SK-N-SH (cell line): ENCODE measurements at regions not wholly inside any gene's neighbourhood (a gene's known extent, or its start where the extent isn't known, plus 50 kb on each side); places are given as distances from the start of the nearest gene placed in this dataset.

Experiments used
- CTCF ChIA-PET: fragments of 300-600, 350-600 bp; formaldehyde crosslinking; extraction: SDS; loops from one replicate; lab custom pipeline; 2021; lab: Yijun Ruan, JAX
- POLR2A ChIA-PET: fragments of 350-600 bp; sonication (Branson Sonifier 250); formaldehyde crosslinking; extraction: SDS; loops from one replicate; lab custom pipeline; 2020; ENCODE audit warnings: antibody characterized with exemption, inconsistent platforms; lab: Yijun Ruan, JAX
- DNase-seq: peaks from one replicate; pipeline ENCODE4 v3.0.0; 2012
- H2AFZ ChIP-seq: fragments of 200-600 bp; sonication (generic); 2 replicates; pipeline ENCODE4 v1.8.1; 2016; ENCODE audit warnings: antibody characterized with exemption, mild to moderate bottlenecking, low read depth
- H3F3A ChIP-seq: fragments of 200-600 bp; sonication (generic); replicated peaks from 2 replicates; pipeline ENCODE3; 2016; ENCODE audit warnings: antibody characterized with exemption, mild to moderate bottlenecking; ENCODE audit not compliant: insufficient read depth
- H3K27ac ChIP-seq, 2 experiments: fragments of 200-500 bp in 1 of 2; fragments of 200-600 bp in 1 of 2; sonication (Bioruptor generic) in 1 of 2; sonication (generic), shearing (Covaris generic) in 1 of 2; 2 replicates each; pipeline versions ENCODE4 v1.5.1 to v1.6.1; 2014 to 2016; ENCODE audit warnings: low read depth in 2 of 2, inconsistent platforms in 1 of 2, low read length in 1 of 2, mild to moderate bottlenecking in 1 of 2, mixed read lengths in 1 of 2
- H3K27me3 ChIP-seq: fragments of 200-600 bp; sonication (generic), shearing (Covaris generic); 2 replicates; pipeline ENCODE4 v1.6.1; 2016; ENCODE audit warnings: mixed run types; ENCODE audit not compliant: insufficient read depth
- H3K36me3 ChIP-seq, 2 experiments: fragments of 200-500 bp in 1 of 2; fragments of 200-600 bp in 1 of 2; sonication (Bioruptor generic) in 1 of 2; sonication (generic) in 1 of 2; replicated peaks in 1 of 2; 2 replicates each; pipeline versions ENCODE3 to v1.5.1; 2014 to 2016; ENCODE audit warnings: low read length in 1 of 2, mild to moderate bottlenecking in 1 of 2; ENCODE audit not compliant: insufficient read depth in 2 of 2, control insufficient read depth in 1 of 2
- H3K4me1 ChIP-seq, 2 experiments: fragments of 200-500 bp in 1 of 2; fragments of 200-600 bp in 1 of 2; sonication (Bioruptor generic) in 1 of 2; sonication (generic), shearing (Covaris generic) in 1 of 2; 2 replicates each; pipeline versions ENCODE4 v1.5.1 to v1.6.1; 2014 to 2016; ENCODE audit warnings: low read depth in 1 of 2, low read length in 1 of 2, mixed run types in 1 of 2; ENCODE audit not compliant: insufficient read depth in 2 of 2, control insufficient read depth in 1 of 2
- H3K4me2 ChIP-seq: fragments of 200-600 bp; sonication (generic), shearing (Covaris generic); 2 replicates; pipeline ENCODE4 v1.6.1; 2017; ENCODE audit warnings: mixed run types
- H3K4me3 ChIP-seq, 2 experiments: fragments of 200-500 bp in 1 of 2; fragments of 200-600 bp in 1 of 2; sonication (Bioruptor generic) in 1 of 2; sonication (generic), shearing (Covaris generic) in 1 of 2; 2 replicates each; pipeline versions ENCODE4 v1.5.1 to v1.8.1; 2014 to 2016; ENCODE audit warnings: low read depth in 2 of 2, inconsistent platforms in 1 of 2, low read length in 1 of 2, mild to moderate bottlenecking in 1 of 2, mixed read lengths in 1 of 2, moderate library complexity in 1 of 2
- H3K79me2 ChIP-seq: fragments of 200-600 bp; sonication (generic); 2 replicates; pipeline ENCODE4 v1.8.1; 2017; ENCODE audit warnings: mild to moderate bottlenecking; ENCODE audit not compliant: insufficient read depth
- H3K9ac ChIP-seq: fragments of 200-600 bp; sonication (generic); 2 replicates; pipeline ENCODE4 v1.6.1; 2017; ENCODE audit warnings: mixed run types
- H3K9me2 ChIP-seq: fragments of 200-600 bp; sonication (generic); 2 replicates; pipeline ENCODE4 v1.6.1; 2017; ENCODE audit warnings: mixed run types
- H3K9me3 ChIP-seq: fragments of 200-600 bp; sonication (generic); 2 replicates; pipeline ENCODE4 v1.6.1; 2017; ENCODE audit warnings: mixed run types, mild to moderate bottlenecking, moderate library complexity
- H4K20me1 ChIP-seq: fragments of 200-600 bp; sonication (generic); 2 replicates; pipeline ENCODE4 v1.6.1; 2017; ENCODE audit warnings: mild to moderate bottlenecking, mixed run types; ENCODE audit not compliant: insufficient read depth
- CHD2 ChIP-seq: fragments of 150-350 bp; IDR thresholded peaks from 2 replicates; pipeline ENCODE4 v1.6.1; 2018; ENCODE audit warnings: low read length; ENCODE audit not compliant: partially characterized antibody
- CTCF ChIP-seq: fragments of 200-600 bp; sonication (generic); IDR thresholded peaks from 2 replicates; pipeline ENCODE4 v1.6.1; 2017; ENCODE audit warnings: antibody characterized with exemption, mild to moderate bottlenecking, moderate library complexity
- ELF1 ChIP-seq: IDR thresholded peaks from 2 replicates; pipeline ENCODE4 v1.4.0; 2012
- EZH2phosphoT487 ChIP-seq: fragments of 200-600 bp; sonication (generic); IDR thresholded peaks from 2 replicates; pipeline ENCODE4 v1.6.1; 2017; ENCODE audit warnings: low read depth, mixed run types, mild to moderate bottlenecking, antibody characterized with exemption, moderate library complexity, borderline replicate concordance
- FOXM1 ChIP-seq: IDR thresholded peaks from 2 replicates; pipeline ENCODE4 v1.4.0; 2012; ENCODE audit warnings: low read depth, mild to moderate bottlenecking
- GABPA ChIP-seq: IDR thresholded peaks from 2 replicates; pipeline ENCODE4 v1.4.0; 2012; ENCODE audit warnings: low read depth, mild to moderate bottlenecking
- IRF3 ChIP-seq: fragments of 150-350 bp; IDR thresholded peaks from 2 replicates; pipeline ENCODE4 v1.6.1; 2016; ENCODE audit warnings: mild to moderate bottlenecking, low read depth, low read length
- MEF2A ChIP-seq: IDR thresholded peaks from 2 replicates; pipeline ENCODE4 v1.4.0; 2012; ENCODE audit warnings: low read depth, borderline replicate concordance
- PBX3 ChIP-seq: IDR thresholded peaks from 2 replicates; pipeline ENCODE4; 2012
- POLR2AphosphoS5 ChIP-seq: IDR thresholded peaks from 2 replicates; pipeline ENCODE4 v1.6.1; 2012; ENCODE audit warnings: low read depth, low read length
- RAD21 ChIP-seq: IDR thresholded peaks from 2 replicates; pipeline ENCODE4 v1.6.1; 2012; ENCODE audit warnings: mild to moderate bottlenecking, low read length
- REST ChIP-seq: IDR thresholded peaks from 2 replicates; pipeline ENCODE4 v1.6.1; 2012; ENCODE audit warnings: mild to moderate bottlenecking, low read depth, low read length, moderate library complexity
- RXRA ChIP-seq: IDR thresholded peaks from 2 replicates; pipeline ENCODE4 v1.4.0; 2012; ENCODE audit warnings: low read depth, mild to moderate bottlenecking, borderline replicate concordance
- TAF1 ChIP-seq: IDR thresholded peaks from 2 replicates; pipeline ENCODE4 v1.6.1; 2012; ENCODE audit warnings: low read depth, mild to moderate bottlenecking, low read length, moderate library complexity, borderline replicate concordance
- TCF12 ChIP-seq: IDR thresholded peaks from 2 replicates; pipeline ENCODE4 v1.4.0; 2012
- TEAD4 ChIP-seq: IDR thresholded peaks from 2 replicates; pipeline ENCODE4 v1.4.0; 2012; ENCODE audit warnings: mild to moderate bottlenecking, borderline replicate concordance; ENCODE audit not compliant: insufficient read depth
- USF1 ChIP-seq: IDR thresholded peaks from 2 replicates; pipeline ENCODE4 v1.4.0; 2012; ENCODE audit warnings: low read depth, borderline replicate concordance
- USF2 ChIP-seq: fragments of 150-350 bp; IDR thresholded peaks from 2 replicates; pipeline ENCODE4 v1.6.1; 2017; ENCODE audit warnings: antibody characterized with exemption, low read length, low read depth, borderline replicate concordance
- YY1 ChIP-seq: IDR thresholded peaks from 2 replicates; pipeline ENCODE4 v1.4.0; 2012; ENCODE audit warnings: low read depth, mild to moderate bottlenecking
- WGBS: methylation state at CpG from one replicate; pipeline ENCODE4 v1.1.6; 2017; ENCODE audit warnings: low lambda C conversion rate; 5-methylcytosine and 5-hydroxymethylcytosine counted together

GRCh38 chr12:69014047-69014446, 81.1 kb upstream of the CPM start (continued):
- no peak for TF ChIP-seq EZH2phosphoT487
- no peak for TF ChIP-seq ELF1
- no peak for TF ChIP-seq CHD2
- TF ChIP-seq FOXM1, result no peak
- no peak for TF ChIP-seq TEAD4
- TF ChIP-seq TAF1, result no peak
- TF ChIP-seq, all 33 proteins: peak for 0

- Histone ChIP-seq H4K20me1 (no peaks in the 10 kb centered on the region), H3F3A (no peaks in the 10 kb centered on the region), H3K4me3 (no peak overlapping the region), H3K27ac (no peak overlapping the region), H3K36me3 (no peaks in the 10 kb centered on the region), H3K9me3 (no peaks in the 10 kb centered on the region), H3K79me2 (no peaks in the 10 kb centered on the region), H3K9ac (no peak overlapping the region), H3K4me1 (no peaks in the 10 kb centered on the region), H3K9me2 (no peaks in the 10 kb centered on the region), H3K27me3 (no peaks in the 10 kb centered on the region), H3K4me2 (no peak overlapping the region), H2AFZ (no peak overlapping the region)
- TF ChIP-seq TEAD4, result no peak
- TF ChIP-seq GABPA, result no peak
- TF ChIP-seq RAD21, result no peak
- no peak for TF ChIP-seq CTCF
- TF ChIP-seq TCF12, result no peak
- no peak for TF ChIP-seq MEF2A
- no peak for TF ChIP-seq REST
- no peak for TF ChIP-seq IRF3
- TF ChIP-seq RXRA, result no peak
- TF ChIP-seq YY1, result no peak
- no peak for TF ChIP-seq USF1
- TF ChIP-seq POLR2AphosphoS5, result no peak
- no peak for TF ChIP-seq PBX3
- no peak for TF ChIP-seq ELF1
- no peak for TF ChIP-seq USF2
- WGBS, result 46% methylated on average over 2 of the region's 2 CpGs
- DNase-seq, result no peak
- POLR2A ChIA-PET, result no interaction called here
- CTCF ChIA-PET, result interaction anchor here (1.0 kb wide), 1 partner anchor 55 kb away, joined by 4 read pairs; no protein-coding TSS in a partner anchor
These were observed 82.0 kb upstream of the CPM start for GRCh38 chr12:69015017-69015416.
